G401 (cell line): ENCODE measurements at regions not wholly inside any gene's neighbourhood (a gene's known extent, or its start where the extent isn't known, plus 50 kb on each side); places are given as distances from the start of the nearest gene placed in this dataset.

ENCODE experiments used
- DNase-seq: peaks from one replicate; pipeline ENCODE4 v3.0.0-alpha.2; 2015; ENCODE audit warnings: low spot score
- in situ Hi-C: cut with HindIII; loops from 2 replicates; pipeline ENCODE4 v1.10.0; 2016; ENCODE audit warnings: low sequenced_read_pairs, mixed read lengths

DNA sequence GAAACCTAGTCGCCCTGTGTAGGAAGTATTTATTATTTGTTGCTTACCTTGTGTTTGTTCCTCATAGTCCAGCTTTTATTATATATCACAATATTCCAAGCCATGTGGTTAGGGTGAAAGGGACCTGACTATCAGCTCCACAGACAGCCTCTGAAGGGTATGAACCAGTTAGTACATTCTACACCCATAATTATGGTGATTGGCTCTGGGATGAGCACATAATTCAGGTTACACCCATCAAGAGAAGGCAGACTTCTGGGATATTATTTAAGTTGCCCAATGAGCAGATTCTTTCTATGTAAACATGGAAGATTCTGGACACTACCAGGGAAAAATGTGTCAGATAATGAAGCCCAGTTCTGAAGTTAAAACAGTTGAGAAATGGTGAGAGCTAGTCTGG is 168.0 kb downstream of the KIF4B start:
- no peak for DNase-seq
- in situ Hi-C loops = no loop called here

DNA sequence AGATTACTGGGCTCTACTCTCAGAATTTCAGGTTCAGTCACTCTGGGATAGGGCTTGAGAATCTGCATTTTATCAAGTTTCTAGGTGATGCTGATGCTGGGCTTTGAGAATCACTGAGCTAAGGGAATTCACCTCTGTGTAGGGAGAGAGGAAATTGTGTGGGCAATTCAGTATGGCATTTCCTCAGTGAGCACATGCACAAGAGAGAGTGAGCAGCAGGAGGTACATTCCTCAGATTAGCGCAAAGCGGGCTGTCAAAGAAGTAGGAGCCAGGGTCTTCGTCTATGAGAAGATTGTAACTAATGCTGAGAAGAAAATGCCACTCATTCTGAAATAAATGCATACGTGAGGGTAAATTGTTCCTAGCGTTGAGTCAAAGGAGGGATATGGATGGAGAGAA is 175.9 kb downstream of the KIF4B start:
- no peak for DNase-seq
- in situ Hi-C loops = no loop called here

DNA sequence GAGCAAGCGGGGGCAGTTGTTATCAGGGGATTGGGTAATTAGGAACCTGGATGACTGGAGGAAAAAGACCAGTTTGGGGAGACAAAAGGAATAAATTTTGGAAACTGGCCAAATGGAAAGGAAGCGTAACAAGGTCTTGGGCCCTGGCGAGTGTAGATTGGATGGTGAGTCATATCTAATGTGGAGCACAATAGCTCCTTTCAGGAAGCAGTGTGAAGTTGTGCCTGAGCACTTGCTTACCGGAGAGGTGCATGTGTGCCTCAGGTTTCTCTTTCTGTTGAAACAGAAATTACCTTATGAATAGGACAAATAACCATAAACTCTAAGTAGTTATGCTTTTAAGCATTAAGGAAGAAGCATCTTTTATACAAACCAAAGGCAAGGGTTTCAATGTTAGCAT is 176.4 kb downstream of the KIF4B start:
- no peak for DNase-seq
- in situ Hi-C loops = no loop called here

DNA sequence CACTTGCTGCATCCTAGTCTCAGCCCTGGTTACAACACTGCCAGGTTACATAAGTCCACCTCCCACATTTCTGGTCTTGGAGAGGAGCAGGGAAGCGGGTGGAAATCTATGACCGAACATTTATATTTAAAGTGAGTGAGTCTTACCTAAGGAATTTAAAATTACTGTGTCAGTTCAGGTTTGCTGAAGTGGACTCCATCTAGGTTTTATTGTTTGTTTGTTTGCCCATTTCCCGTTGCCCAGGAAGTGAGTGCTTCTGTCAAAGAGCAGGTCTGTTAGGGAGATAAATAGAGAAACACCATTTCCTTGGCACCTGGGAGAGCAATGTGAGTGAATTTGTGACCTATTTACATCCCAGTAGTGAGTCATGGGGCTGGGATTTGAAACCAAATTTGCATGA is 179.5 kb downstream of the KIF4B start:
- DNase-seq = no peak
- in situ Hi-C loops = no loop called here

DNA sequence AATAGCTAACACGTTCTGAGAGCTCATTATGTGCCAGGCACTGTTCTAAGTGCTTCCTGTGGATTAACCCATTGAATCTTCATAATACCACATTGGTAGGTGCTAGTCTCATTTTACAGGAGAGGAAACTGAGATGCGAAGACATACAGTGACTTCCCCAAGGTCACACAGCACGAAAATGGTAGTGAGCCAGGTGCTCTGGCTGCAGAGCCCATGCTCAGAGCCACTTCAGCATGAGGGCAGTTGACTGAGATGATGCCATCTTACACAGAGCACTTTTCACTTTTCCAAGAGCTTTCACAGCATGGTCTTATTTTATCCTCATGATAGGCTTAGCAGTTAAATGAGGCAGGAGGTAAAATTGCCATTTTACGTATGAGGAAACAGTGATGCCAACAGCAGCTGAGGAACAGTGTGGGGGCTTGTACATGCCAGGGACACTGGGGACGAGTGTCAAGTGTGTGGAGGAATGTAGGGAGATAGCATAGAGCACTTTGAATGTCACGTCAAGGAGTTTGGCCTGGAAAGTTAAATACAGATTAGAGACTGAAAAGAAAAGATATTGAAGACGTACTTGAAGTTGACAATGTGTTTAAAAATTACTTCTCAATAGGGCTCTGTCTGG is 180.0 kb downstream of the KIF4B start:
- in situ Hi-C loops = no loop called here
- DNase-seq = no peak

DNA sequence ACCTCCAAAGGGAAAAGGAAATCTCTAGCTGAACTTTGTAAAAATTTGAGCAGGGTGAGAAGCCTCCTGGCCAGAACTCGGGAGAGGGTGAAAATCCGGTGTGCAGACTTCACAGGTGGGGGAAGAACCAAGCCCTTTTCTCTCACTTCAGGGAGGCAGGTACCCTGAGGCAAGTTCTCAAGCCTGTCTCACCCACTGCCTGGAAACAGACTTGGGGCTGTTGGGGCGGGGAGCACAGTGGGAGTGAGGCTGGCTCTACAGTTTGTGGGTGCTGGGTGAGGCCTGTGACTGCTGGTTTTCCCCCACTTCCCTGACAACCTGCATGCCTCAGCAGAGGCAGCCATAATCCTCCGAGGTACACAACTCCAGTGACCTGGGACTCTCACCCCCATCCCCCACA is 187.1 kb downstream of the KIF4B start:
- no peak for DNase-seq
- in situ Hi-C loops = no loop called here

DNA sequence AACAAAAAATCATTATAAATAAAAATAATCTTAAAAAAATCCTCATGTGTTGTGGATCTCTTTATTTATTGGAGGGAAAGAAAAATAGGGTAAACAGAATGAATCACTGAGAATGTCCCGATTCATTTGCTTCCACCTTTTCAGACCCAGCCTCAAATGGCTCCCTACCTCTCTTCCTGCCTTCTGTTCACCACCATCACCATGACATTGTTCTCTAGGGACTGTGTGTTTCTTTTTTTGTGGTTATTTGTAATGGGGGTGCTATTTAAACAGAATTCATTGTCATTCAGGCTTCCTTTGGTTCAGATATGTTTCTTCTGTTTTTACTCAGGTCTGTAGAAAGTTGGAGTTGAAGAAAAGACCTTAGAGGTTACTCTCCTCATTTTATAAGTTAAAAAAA is 198.2 kb downstream of the KIF4B start:
- no peak for DNase-seq
- in situ Hi-C loops = no loop called here

DNA sequence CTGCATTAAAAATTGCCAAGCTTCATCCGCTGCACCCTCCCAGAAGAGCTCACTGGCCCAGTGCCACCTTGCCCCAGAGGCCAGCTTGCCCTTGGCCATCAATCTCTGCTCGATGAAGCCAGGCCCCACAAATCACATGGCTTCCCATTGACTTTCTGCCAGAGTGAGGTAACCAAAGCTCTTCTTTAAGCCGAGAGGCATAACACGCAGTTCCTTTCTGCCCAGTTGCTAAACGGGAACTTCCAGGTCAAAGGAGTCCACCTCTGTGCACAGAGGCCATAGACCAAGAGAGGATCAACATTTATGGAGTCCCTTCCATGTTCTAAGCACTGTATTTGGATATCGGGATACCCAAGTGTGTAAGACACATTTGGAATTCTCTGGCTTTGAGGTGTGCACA is 208.8 kb downstream of the KIF4B start:
- in situ Hi-C loops = no loop called here
- DNase-seq = no peak

DNA sequence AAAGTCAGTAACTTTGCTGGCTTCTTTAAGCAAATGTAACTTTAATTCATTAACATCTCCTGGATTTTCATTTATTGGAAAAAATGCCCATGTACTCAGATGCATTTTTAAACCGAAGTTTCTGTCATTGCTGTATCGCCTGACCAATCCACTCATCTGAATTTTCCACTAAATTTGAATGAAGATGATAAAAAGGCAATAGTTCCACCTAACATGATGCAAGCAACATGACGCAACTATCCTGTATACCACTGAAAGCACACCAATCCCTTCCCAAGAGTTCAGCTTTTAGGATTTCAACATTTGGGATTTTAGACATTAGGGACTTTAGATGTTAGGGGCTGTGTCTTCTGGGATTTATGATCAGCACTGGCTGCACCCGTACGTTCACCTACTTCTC is 215.6 kb downstream of the KIF4B start:
- DNase-seq = no peak
- in situ Hi-C loops = no loop called here

DNA sequence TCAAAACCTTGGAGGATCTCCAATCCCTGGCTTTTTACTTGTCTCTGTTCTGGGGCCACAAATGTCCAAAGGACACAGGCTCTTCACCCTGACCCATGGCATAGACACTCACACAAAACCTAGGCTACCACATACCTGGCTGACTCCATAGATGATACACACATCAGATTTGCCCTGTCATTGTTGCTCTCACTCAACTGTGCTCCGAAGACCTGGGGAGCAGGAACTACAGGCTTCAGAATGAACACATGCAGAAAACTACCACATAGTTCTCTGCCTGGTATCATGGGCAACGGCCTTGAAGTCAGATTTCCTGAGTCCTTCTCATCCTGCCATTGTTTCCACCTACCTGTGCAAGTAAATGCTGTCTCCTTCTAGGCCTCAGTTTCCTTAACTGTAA is 226.2 kb downstream of the KIF4B start:
- no peak for DNase-seq
- in situ Hi-C loops = no loop called here

DNA sequence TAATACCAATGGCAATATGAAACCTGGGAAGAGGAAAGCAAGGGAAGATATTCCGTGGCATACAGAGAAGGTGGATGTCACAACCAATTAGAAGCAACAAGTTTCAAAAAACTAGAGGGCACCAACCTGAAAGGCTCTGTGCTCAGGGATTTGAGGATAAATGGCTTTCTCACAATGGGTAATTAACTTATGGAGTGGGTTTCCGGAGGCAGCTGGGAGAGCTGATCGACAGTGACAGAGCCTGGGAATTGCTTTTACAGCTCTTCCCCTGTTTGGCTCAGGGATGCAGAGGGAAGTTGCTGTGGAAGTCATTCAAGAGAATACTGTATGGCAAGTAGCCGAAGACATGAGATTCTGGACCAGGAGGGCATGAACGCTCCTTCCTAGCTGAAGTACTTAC is 237.0 kb downstream of the KIF4B start:
- in situ Hi-C loops = no loop called here
- no peak for DNase-seq

DNA sequence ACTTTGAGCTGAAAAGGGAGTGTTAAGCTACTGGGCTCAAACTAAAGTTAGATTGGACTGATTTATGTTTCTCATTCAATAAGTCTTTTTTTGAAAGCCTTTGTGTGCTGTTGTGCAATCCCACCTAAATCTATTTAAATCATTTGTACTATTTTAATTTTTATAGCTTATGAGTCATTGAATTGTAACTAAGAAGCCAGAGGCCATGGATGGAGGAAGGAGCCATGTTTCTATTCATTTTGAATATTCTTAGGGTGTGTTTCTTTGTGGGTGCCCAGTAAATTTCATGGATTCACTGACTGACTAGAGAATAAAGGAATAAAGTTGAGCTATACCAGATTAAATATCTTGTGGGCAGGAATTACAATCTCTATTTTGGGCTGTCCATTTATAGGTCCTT is 238.5 kb downstream of the KIF4B start:
- no peak for DNase-seq
- in situ Hi-C loops = no loop called here

DNA sequence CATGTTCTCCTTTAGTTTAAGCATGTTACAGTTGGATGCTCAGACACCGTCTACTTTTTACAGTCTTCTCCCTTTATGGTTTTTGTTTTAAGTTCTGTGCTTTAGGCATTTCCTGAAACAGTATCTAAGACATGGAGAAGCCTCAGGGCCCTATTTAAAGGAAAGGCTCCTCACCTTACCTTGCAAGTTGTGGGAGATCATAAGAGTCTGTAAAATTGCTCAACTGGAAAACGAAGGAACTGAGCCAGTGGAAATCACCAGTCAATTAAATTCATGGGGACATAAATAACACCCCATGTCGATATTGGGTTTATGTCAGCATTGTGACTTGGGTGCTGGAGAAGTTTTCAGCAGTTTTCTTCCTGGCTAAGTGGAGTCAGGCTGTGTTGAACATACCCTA is 239.2 kb downstream of the KIF4B start:
- no peak for DNase-seq
- in situ Hi-C loops = no loop called here

DNA sequence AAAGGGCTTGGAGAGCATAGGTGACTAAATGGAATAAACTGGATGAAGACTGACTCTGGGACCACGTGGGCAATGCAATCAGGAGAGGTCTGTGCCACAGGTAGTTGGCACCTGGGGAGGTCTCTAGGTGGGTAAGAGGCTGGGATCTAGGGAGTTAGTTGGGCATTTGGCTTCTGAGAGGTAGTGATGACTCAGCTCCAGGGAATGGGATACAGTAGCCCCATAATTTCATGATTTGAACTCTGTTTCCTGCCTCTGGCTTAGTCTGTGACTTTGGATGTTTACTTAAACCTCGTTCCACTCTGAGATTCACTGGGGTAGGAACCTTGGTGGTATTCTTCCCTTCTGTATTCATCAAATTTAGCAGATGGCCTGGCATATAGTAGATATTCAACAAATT is 240.8 kb downstream of the KIF4B start:
- DNase-seq = no peak
- in situ Hi-C loops = no loop called here

DNA sequence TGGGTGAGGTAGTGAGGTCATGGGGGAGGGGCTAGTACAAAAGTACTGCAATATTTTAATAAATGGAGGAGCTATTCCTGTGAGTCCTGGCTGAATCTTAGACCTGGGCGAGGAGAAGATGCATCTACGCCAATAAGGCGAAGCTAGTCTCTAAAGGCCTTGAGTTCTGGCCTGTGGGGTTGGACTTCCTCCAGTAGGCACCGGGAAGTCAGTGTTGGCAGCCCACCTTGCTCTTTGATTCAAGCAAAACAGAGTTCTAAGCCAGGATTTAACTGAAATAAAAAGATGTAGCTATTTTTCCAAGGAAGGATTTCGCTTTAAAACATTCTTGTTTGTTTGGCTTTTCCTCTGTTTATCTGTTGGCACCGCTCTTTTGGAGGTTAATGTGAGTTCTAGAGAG is 244.6 kb downstream of the KIF4B start:
- DNase-seq = no peak
- in situ Hi-C loops = no loop called here

DNA sequence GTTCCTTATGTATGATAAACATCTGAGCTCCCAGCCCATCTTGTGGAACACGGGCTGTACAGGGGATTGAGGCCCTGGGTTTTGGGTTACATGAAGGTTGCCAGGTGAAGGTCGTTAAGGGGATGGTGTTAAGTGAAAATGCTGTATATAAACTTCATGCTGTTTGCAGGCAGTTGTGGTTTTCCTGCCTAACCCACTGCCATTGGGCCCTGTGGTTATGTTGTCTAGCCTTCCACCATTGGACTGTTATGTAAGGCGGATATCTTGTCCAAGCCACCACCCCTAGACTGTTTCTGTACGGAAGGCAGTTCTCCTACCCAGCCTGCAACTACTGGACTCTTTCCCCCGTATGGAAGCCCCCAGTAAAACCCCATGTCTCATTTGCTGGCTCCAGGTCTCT is 246.1 kb downstream of the KIF4B start:
- in situ Hi-C loops = no loop called here
- DNase-seq = no peak

DNA sequence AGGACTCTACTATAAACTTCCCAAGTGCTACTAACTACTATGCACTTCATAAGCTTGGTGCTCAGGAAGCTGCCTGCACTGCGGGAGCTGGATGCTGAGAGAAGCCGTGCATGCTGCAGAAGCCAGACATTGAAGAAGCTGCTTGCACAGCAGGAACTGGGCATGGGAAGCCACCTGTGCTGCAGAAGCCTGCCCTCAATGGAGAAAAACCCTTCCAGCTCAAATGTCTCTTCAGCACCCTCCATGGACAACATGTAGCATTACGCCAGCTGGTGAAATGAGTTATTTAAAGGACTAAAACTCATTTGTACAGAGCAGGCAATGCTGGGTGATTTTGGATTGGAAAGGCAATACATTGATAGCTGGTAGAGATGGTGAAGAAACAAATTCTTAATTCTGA is 247.2 kb downstream of the KIF4B start:
- DNase-seq = no peak
- in situ Hi-C loops = no loop called here

DNA sequence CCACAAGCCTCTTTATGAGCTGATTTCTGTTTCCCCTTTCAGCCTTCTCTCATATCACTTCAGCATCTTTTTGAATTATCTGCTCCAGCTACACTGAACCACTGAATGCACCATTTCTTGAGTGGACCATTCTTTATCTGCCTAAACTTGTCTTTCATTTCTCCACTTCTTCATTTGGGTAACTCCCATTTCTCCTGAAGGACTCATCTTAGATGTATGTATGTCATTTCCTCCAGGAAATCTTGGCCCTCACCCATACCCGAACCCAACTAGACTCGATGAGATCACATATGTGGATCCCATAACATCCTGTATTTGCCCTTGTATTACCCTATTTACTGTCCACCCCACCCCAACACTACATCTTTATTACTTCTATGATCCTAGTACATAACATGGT is 249.8 kb downstream of the KIF4B start:
- in situ Hi-C loops = no loop called here
- DNase-seq = no peak

DNA sequence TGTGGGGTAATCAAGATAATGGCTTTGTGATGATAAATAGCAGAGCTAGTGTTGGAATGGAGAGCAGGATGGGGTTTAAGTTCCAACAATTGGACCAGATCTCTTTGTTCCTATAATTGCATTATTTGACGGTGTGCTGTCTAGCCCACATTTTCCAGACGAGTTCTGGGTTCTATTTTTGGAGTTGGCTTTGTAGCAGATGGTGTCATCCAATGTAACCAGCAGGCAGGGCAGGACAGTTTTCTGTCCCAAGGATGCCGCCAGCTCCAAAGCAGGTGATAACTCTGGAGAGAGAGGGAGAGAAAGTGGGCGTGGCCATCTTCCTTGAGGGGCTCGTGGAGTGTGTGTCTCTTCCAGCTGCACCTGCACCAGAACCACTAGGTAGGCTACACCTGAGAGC is 251.3 kb downstream of the KIF4B start:
- no peak for DNase-seq
- in situ Hi-C loops = no loop called here

DNA sequence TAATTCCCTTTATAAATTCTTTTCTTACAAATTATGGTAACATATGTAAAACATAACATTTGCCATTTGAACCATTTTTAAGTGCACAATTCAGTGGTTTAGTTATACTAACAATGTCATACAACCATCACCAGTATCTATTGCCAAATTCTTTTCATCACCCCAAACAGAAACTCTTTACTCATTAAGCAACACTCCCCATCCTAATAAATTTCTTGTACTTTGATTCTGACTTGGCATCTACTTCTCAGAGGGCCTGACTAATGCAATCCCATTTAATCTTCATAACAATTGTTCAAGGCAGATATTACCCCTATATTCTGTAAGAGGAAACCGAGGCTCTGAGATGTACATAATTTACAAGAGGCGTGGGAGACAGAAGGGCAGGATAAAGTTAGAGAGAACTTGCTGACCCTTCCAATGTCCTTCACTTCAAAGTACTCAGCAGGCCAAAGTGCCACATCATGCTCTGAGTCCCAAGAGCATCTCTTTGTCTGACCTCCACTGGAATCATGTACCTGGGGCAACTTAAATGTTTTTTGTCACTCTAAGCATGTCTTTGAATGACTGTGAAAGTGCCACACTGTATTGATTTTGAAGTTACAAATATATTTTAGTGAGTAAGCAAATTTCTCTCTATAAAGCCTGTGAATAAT is 255.3 kb downstream of the KIF4B start:
- no peak for DNase-seq
- in situ Hi-C loops = no loop called here

DNA sequence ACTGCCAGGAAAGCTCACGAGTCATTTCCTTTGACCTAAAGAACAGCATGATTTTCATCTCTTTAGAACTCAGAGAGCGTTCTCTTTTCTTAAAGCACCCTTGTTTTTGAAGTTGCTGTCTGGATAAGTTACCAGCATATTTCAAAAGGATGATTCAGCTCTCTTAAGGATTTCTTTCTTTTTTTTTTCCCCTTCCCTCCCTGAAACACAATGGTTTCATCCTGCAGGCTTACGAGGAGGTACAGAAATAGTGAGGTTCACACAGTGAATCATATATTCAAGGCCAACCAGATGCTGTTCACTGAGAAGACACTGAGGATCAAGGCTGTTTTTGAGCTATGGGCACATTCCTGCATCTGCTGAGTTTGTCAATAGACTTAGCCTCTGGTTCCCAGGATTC is 257.2 kb downstream of the KIF4B start:
- in situ Hi-C loops = no loop called here
- DNase-seq = no peak

DNA sequence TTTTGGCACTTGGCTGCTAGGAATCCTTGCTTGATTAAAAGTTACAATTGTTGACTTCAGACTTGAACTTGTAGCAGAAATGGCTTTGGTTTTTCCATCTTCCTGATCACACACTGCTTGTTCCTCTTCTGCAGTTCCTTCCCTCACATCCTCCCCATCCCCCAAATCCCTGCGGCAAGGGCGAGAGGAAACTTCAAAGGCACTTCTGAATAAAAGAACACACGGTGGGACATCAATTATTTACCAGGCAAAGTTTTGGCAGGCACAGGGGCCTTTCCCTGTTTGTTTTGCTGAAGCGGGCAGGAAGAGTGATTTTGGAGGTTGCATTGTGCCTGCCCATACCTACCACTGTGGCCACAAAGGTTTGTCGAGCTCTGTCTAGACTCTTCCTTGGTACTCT is 260.9 kb downstream of the KIF4B start:
- DNase-seq = no peak
- in situ Hi-C loops = no loop called here
